ENCODE measurements at regions not wholly inside any gene's neighbourhood (a gene's known extent, or its start where the extent isn't known, plus 50 kb on each side); places are given as distances from the start of the nearest gene placed in this dataset.

- Histone ChIP-seq H2AFZ (replicated peaks; ENCODE audit: low read length, poor library complexity) (no peak overlapping the region), H4K20me1 (ENCODE audit: insufficient read depth, low read length) (no peaks in the 10 kb centered on the region)
- POLR2A ChIA-PET (ENCODE audit: unreplicated experiment): no interaction called here
Observed at GRCh38 chr14:44135972-44136371, 371.1 kb downstream of the FSCB start.

More at GRCh38 chr14:44135972-44136371, 371.1 kb downstream of the FSCB start:
- Histone ChIP-seq H3K23ac (ENCODE audit: low read depth, low read length) (no peak overlapping the region), H3K4ac (ENCODE audit: low read depth, low read length) (no peak overlapping the region), H2AK9ac (replicated peaks; ENCODE audit: low read depth, low read length, poor library complexity) (no peak overlapping the region), H3K79me1 (ENCODE audit: low read depth in 1 of 2, low read length in 2 of 2) (no peaks in the 10 kb centered on the region), H4K91ac (ENCODE audit: insufficient read depth, low read depth, low read length) (no peak overlapping the region), H3K14ac (replicated peaks; ENCODE audit: low read depth, low read length) (no peak overlapping the region), H2AK5ac (ENCODE audit: low read depth, low read length) (no peak overlapping the region), H3K27ac (ENCODE audit: insufficient read depth, low read length) (no peak overlapping the region), H3K27me3 (ENCODE audit: control insufficient read depth, insufficient read depth, low read length) (no peaks in the 10 kb centered on the region), H4K5ac (ENCODE audit: low read depth, low read length) (no peak overlapping the region), H3K9ac (ENCODE audit: low read depth, low read length) (no peak overlapping the region), H3K18ac (ENCODE audit: low read depth, low read length) (no peak overlapping the region), H3K4me1 (ENCODE audit: control insufficient read depth, insufficient read depth, low read length) (no peaks in the 10 kb centered on the region), H3K56ac (ENCODE audit: extremely low read depth, insufficient read depth, low read length) (no peak overlapping the region), H4K8ac (ENCODE audit: low read depth in 2 of 2, low read length in 2 of 2) (no peak overlapping the region), H3K4me3 (ENCODE audit: insufficient read depth, low read depth, low read length) (no peak overlapping the region), H2BK120ac (ENCODE audit: low read depth, low read length) (no peak overlapping the region), H2BK5ac (ENCODE audit: low read depth, low read length, poor library complexity, severe bottlenecking) (no peak overlapping the region), H3K36me3 (ENCODE audit: control insufficient read depth, insufficient read depth, low read length) (no peaks in the 10 kb centered on the region), H3K9me1 (ENCODE audit: insufficient read depth, low read length) (no peaks in the 10 kb centered on the region), H3K9me3 (ENCODE audit: control insufficient read depth, insufficient read depth, low read length) (no peaks in the 10 kb centered on the region), H2BK20ac (ENCODE audit: low read depth, low read length) (no peak overlapping the region), H3K4me2 (ENCODE audit: low read depth, low read length) (no peak overlapping the region), H2BK15ac (ENCODE audit: low read depth, low read length) (no peak overlapping the region)
- BruUV-seq (replicated peaks): no TSS peak
- in situ Hi-C loops (cut with MboI; ENCODE audit: low sequenced_read_pairs): no loop called here
- dilution Hi-C loops (cut with HindIII; ENCODE audit: low sequenced_read_pairs, unreplicated experiment): no loop called here
- DNase-seq (no peak), ATAC-seq (ENCODE audit: low read depth) (no peak)
- CTCF ChIA-PET: no interaction called here
- intact Hi-C loops (cut with micrococcal nuclease): no loop called here
- WGBS, 2 experiments (ENCODE audit: extremely low coverage in 2 of 2, insufficient read length in 1 of 2): no CpG with 5 or more reads among the region's 5 CpGs
- no peak for TF ChIP-seq NFE2L2 (IDR thresholded peaks at IDR 0.05; ENCODE audit: low read depth, low read length)
- TF ChIP-seq CEBPB (IDR thresholded peaks at IDR 0.05; ENCODE audit: low read depth, low read length): no peak
